Activated T-helper 1 cell treated with Interleukin-2 at 50 U/mL for 16 hours (primary cell): ENCODE measurements at regions not wholly inside any gene's neighbourhood (a gene's known extent, or its start where the extent isn't known, plus 50 kb on each side); places are given as distances from the start of the nearest gene placed in this dataset.

Experiments
- DNase-seq: peaks from one replicate; pipeline ENCODE4 v3.0.0-alpha.2; 2020; ENCODE audit warnings: low read depth

GRCh38 chr4:38230821-38231563, 270.8 kb downstream of the PTTG2 start:
- no peak for DNase-seq

DNA sequence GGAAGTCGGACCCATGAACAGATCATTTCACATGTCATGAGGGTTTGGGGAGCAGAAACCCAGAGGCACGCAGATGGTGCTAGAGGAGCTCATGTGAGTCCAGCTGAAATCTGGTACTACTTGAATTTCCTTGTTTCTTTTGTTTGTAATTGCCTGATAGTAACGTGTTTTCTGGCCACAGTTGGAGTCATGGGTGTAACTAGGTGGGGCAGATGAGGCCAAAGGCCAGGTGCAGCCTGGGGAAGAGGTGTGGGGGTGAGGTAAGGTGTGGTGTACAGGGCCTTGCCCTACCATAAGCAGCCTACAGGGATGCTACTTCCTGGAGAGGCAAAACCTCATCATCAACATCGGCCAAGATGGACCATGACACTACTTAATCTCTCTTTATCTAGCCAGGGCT, 271.4 kb downstream of the PTTG2 start:
- DNase-seq, result no peak

- DNase-seq, result no peak
Measured at GRCh38 chr4:38232741-38233140, 272.5 kb downstream of the PTTG2 start.

DNA sequence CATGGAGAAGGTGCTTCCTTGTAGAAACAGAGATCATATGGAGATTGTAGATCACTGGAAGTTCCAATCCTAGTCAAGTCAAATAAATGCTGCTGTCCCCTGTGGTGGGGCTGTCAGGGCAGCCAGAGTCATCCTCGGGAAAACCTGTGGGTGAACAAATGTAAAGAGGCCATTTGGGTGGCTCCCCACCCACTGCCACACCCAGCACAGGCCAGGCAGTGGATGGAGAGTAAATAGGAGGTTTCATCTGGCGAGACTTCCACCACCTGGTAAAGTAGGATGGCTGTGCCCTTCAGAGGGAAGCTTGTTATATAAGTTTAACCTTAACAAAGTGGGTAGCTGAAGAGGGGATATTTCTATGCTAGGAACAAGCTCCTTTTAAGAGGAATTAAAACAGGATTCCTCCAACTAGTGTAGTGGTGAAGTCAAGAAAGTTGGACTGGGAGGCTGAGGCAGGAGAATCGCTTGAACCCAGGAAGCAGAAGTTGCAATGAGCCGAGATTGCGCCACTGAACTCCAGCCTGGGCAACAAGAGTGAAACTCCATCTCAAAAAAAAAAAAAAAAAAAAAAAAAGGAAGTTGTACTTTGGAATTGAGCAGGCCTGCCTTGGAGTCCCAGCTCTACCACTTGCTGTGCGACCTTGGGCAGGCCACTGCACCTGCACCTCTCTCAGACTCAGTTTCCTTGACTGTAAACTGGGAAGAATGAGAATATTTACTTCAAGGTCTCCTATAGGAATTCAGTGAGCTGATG, 273.7 kb downstream of the PTTG2 start:
- no peak for DNase-seq

- DNase-seq, result no peak
Measured at GRCh38 chr4:38235354-38235753, 275.2 kb downstream of the PTTG2 start.

DNA sequence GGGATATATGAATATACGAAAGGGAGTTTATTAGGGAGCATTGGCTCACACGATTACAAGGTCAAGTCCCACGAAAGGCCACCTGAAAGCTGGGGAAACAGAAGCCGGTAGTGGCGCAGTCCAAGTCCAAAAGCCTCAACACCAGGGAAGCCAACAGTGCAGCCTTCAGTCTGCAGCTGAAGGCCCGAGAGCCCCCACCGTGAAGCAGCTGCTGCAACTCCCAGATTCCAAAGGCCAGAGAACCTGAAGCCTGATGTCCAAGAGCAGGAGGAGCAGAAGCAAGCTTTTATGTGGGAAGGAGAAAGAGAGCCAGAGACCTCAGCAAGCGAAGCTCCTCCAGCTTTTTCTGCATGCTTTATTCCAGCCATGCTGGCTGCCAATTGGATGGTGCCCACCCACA, 275.8 kb downstream of the PTTG2 start:
- DNase-seq, result no peak

GRCh38 chr4:38236503-38236902, 276.3 kb downstream of the PTTG2 start:
- no peak for DNase-seq

DNA sequence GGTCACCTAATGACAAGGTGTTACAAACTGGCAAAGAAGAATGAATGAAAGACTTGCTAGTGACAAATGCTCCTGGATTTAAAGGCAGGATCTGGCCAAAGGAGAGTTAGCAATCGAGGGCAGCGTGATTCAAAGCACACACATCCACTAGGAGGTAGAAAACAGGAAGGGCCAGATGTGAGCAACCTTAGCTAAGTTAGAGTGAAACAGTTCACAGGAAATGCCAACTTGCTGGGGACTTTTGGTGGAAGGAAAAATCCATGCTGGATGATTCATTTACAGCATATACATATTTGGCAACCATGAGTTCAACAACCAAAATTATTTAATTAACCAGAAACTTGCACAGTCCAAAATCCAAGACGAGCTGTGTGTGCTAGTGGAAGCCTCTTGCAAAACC, 276.9 kb downstream of the PTTG2 start:
- no peak for DNase-seq

DNA sequence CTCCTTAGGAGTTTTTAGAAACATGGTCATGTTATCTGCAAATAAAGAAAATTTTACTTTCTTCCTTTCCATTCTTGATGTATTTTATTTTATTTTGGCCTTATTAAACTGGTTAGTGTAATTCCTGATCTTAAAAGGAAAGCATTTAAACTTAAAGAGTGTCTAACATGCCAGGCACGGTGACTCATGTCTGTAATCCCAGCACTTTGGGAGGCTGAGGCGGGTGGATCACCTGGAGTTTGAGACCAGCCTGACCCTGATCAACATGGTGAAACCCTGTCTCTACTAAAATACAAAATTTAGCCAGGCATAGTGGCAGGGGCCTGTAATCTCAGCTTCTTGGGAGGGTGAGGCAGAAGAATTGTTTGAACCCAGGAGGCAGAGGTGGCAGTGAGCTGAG, 281.3 kb downstream of the PTTG2 start:
- DNase-seq, result no peak

DNA sequence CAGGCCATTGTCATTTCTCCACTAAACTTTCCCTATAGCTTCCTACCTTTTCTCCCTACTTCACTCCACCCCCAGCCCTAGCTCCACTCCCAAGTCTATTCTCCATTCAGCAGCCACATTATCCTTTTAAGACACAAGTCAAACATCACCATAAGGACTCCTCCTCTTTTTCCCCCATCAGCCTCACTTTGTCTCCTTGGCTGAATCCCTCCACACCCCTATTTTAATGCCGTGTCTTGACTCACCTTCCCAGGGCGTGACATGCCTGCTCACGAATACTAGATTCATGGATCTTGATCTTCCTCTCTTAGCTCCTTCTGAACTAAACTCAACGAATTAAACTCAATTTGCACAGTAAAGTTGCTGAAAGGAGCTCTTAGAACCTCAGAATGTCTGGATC, 281.9 kb downstream of the PTTG2 start:
- no peak for DNase-seq

DNA sequence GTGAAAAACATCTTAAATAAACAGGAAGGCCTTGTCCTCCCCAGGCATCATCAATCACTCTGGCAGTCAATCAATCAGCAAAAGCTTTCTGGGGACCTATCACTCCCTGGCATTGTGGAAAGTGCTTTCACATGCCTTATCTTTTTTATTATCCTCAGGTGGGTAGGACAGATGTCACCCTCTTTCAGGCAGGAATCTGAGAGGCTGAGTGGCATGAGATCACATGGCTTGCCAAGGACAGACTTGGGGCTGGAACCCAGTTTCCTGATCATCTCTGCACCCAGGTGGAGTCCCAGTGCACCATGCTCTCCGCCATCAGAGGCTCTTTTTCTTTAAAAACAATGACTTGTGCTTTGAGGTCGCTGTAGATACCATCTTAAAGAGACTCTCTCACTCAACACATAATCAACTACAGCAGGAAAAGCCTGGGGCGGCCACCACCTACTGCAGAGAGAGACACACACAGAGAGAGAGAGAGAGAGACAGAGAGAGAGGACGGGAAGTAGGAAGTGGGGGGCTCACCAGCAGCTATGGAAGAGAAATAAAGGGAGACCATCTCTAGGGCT, 282.7 kb downstream of the PTTG2 start:
- DNase-seq, result no peak

DNA sequence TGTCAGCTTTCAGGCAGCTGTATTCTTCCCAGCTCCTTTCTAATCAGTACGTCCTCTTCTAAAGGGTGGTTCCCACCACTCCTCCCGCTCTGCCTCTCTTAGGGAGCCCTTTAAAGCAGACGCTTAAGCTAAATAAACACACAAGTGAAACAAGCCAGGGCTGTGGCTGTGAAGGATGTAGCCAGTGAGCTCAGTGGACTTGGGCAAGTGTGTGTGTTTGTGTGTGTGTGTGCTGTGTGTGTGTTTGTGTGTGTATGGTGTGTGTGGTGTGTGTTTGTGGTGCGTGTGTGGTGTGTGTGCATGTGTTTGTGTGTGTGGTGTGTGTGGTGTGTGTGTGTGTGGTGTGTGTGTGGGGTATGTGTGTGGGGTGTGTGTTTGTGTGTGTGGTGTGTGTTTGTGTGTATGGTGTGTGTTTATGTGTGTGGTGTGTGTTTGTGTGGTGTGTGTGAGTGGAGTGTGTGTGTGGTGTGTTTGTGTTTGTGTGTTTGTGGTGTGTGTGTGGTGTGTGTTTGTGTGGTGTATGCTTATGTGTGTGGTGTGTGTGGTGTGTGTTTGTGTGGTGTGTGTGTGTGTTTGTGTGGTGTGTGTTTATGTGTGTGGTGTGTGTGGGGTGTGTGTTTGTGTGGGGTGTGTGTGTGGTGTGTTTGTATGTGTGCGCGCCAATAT, 283.3 kb downstream of the PTTG2 start:
- no peak for DNase-seq

DNA sequence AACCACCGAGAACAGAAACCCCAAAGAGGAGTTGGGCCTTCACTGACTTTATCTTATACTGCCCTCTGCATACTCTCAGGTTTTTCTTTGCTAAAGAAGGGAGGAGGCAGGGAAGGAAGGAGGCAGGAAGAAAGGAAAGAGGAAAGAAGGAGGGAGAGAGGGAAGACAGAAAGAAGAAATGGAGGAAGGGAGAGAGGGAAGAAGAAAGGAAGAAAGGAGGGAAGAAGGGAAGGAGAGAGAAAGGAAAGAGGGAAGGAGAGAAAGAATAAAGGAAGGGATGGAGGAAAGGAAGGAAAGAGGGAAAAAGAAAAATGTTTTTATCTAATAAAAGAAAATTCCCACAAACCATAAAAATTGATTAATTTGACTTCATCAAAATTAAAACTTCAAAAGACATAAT, 294.6 kb downstream of the PTTG2 start:
- no peak for DNase-seq

- DNase-seq, result no peak
Measured at GRCh38 chr4:38255572-38255971, 295.4 kb downstream of the PTTG2 start.

DNA sequence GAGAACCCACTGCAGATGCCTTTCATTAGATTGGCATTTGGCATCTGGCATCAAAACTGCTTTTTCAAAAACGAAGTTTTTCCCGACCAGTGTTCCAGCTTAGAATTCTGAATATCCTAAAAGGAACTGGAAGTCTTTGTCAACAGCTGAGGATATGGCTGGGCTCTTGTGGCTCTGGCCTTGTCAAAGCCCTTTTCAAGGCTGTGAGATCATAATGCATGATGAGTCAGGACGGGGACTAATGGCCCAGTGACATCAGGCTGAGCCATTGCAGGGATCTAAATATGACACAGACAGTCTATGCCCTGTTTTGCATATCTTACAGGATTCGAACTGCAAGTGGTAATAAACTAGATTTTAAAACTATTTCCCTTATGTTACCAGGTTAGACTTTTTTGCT, 306.4 kb downstream of the PTTG2 start:
- no peak for DNase-seq

GRCh38 chr4:38268108-38268820, 308.1 kb downstream of the PTTG2 start:
- DNase-seq, result no peak

- DNase-seq, result no peak
Measured at GRCh38 chr4:38268837-38269236, 308.6 kb downstream of the PTTG2 start.

- DNase-seq, result no peak
Measured at GRCh38 chr4:38273407-38273806, 313.2 kb downstream of the PTTG2 start.

GRCh38 chr4:38275331-38276100, 315.3 kb downstream of the PTTG2 start:
- no peak for DNase-seq

DNA sequence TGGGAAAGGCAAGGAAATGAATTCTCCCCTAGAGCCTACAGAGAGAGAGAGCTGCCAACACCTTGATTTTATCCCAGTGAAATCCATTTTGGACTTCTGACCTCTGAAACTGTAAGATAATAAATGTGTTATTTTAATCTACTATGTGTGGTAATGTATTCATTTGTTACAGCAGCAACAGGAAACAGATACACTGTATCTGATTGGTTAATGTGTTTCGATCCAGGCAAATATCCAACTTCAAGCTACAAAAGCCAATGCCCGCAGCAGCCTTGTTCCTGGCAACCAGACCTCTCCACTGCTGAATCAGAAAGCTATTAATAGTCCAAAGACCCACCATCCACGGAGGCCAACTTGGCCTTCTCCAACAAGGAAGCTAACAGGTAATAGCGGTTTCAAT, 318.1 kb downstream of the PTTG2 start:
- no peak for DNase-seq

GRCh38 chr4:38279077-38279476, 318.9 kb downstream of the PTTG2 start:
- no peak for DNase-seq
